ENCODE measurements at regions not wholly inside any gene's neighbourhood (a gene's known extent, or its start where the extent isn't known, plus 50 kb on each side); places are given as distances from the start of the nearest gene placed in this dataset.

DNA sequence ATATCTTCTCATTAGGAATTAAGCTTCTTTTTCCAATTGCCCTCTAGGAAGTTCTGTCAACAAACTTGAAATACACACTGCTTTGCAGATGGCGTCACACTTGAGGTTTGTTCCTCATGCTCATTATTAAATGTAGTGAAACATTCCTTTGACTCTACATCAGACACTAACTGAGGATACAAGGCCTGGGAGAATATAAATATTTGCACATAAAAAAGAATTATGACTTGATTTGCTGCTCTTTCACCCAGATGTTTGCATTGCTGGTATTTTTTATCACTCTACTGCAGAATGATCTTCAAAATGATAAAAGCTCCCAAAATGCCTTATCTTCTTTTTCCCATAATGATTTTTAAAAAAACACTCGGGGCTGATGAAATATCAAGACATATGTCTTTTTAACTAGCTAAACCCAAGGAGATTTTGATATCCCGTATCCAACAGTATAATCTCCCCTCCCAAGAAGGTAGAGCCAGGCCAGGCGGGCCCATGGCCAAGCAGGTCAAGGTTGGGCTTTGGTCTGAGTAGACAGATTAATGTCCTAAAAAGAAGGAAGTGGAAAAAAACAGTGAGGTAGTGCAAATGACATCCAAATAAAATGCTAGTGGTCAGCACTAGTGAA is 264.6 kb downstream of the HHIPL2 start:
- DNase-seq = no peak

DNA sequence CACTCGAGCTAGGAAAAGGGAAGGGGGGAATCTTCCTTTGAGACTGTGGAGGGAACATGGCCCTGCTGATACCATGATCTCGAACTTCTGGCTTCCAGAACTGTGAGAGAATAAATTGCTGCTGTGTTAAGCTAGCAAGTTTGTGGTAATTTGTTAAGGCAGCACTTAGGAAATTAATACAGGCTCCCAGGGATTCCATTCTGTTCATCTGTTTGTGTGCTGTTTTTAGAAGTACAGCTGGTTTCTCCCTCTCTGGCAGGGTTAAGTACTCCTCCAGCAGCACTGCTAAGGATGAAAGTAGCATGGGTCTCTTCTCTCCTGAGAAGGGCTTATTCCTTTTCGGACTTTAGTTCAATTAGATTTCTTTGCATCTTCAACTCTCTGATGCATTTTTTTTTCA is 268.3 kb downstream of the HHIPL2 start:
- no peak for DNase-seq

GRCh38 chr1:222278501-222278900 is 269.4 kb downstream of the HHIPL2 start:
- no peak for DNase-seq

- no peak for DNase-seq
Measured at GRCh38 chr1:222275729-222276465, 272.0 kb downstream of the HHIPL2 start.

DNA sequence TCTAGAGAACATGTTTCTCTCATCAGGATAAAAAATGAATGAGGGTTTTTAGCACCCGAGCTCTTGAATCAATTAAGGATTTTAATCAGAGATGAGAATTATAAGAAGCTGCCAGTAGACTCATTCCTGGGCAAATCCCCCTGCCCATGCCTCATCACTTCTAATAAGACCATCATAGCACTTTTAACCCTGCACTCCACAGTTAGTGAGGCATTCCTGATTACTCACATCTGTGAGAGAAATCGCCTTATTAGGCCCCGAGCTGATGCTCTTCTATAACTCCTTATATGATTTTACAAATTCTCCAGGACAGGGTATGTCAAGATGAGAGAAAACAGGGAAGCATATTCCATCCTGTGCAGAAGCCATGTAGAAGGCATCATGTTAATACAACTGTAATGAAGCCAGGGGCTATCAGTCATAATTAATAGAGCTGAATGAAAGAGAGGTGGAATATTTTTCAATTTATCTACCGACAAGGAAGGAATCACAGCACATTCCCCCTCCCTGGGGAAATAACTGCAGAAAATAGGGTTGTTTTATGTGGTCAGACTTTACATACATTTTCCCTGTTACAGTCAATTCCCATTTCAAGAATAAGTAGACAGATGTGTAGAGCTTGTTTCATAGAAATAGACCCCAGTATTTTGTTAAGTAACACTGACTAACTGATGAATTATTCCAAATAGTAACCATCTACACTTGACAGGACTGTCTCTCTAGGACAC is 272.7 kb downstream of the HHIPL2 start:
- no peak for DNase-seq

- no peak for DNase-seq
Measured at GRCh38 chr1:222266223-222267196, 281.4 kb downstream of the HHIPL2 start.

GRCh38 chr1:222263791-222264190 is 284.1 kb downstream of the HHIPL2 start:
- no peak for DNase-seq

GRCh38 chr1:222257027-222257426 is 290.9 kb downstream of the HHIPL2 start:
- no peak for DNase-seq

GRCh38 chr1:222256058-222256457 is 291.8 kb downstream of the HHIPL2 start:
- no peak for DNase-seq

DNA sequence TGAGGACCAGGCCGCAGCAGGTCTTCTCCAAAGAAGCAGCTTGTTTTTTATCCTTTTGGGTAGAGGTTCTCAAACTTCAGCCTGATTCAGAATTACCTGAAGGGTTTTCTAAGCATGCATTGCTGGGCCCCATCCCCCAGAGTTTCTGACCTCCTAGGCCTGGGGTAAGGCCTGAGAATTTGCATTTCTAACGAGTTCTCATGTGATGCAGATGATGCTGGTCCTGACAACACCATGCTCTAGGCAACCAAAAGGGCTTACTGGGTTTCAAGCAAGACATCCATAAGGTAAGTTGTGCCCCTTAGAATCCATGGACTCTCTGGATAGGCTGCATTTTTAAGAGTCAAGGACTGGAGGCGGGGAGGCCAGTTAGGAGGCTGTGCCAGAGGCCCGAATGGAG is 295.1 kb downstream of the HHIPL2 start:
- no peak for DNase-seq

DNA sequence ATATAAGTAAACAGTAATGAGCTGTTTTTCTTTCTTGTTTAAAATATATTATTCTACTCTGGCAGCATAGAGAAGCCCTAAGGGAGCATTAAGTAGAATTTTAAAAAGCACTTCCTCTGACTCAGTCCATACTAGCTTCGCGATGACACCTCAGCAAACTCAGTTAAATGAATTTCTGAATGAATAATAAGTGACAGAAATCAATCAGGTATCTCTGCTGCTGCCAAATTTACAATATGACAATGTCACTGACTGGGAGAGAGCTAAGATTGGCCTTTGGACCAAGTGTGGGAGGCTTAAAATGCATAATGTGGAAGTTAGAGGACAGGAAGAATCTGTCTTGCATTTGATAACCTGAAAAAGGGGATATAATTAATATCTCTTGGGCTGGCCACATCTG is 296.1 kb downstream of the HHIPL2 start:
- DNase-seq = no peak

DNA sequence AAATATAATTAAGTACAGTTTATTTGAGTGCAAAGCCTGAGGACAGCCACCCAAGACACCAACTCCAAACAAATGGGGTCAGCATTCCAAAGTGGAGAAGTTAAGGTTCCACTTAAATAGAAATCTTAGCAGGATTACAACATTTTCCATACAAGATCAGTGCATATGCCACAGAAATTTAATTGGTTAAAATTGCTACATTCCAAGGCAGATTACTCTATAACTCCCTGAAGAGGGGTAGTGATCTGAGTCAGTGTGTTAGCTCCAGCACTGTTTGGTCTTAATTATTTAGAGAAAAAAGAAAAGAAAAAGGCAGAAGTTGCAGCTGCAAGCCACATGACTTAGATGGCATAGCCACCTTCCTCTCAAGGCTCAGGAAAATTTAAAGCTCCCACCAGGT is 297.5 kb downstream of the HHIPL2 start:
- DNase-seq = no peak

DNA sequence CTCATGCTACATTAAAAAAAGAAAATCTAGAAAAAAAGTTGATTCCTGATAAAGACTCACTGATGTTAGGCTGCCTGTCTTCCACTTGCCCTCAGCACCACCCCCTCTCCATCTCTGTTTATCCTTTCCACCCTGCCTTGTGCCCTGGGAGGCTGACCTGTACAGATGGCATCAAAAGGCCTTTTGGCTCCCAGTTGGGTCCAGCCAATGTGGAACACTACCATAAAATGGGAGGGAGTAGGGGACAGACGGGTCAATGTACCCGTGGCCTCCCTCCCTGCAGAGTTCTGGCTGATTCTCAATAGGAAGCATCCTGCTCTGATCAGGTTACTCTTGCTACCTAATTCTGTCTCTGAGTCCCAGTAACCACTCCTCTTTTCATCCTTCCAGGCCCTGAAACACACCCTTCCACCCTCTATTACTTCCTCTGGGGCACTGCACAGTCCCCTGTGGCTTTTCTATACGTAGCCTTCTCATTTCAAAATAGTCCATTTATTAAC is 300.0 kb downstream of the HHIPL2 start:
- DNase-seq = no peak

- no peak for DNase-seq
Measured at GRCh38 chr1:222247081-222247480, 300.8 kb downstream of the HHIPL2 start.

DNA sequence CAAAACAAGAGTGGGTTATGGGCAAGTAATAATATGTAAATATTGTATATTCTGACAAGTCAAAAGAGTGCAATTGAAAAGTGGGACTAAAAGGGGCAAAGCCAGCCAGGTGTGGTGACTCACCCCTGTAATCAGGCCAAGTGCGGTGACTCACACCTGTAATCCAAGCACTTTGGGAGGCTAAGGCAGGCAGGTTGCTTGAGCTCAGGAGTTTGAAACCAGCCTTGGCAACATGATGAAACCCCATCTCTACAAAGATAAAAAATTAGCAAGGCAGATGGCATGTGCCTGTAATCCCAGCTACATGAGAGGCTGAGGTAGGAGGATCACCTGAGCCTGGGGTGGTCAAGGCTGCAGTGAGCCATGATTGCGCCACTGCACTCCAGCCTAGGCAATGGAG is 304.0 kb downstream of the HHIPL2 start:
- no peak for DNase-seq

DNA sequence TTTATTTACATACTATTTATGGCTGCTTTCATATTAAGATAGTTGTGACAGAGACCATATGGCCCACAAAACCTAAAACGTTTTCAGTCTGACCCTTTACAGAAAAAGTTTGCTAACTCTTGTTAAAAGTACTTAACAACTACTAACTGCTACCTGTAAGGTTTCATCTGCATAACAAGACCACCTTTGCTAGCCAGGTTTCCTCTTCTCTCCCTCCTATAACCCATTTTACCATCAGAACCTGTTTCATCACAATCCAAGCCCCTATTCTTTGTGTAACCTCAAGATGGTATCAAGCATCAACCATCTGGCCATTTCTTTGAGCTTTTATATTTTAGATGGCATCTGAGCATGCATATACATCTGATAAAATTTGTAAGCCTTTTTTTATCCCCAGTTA is 305.4 kb downstream of the HHIPL2 start:
- DNase-seq = no peak

DNA sequence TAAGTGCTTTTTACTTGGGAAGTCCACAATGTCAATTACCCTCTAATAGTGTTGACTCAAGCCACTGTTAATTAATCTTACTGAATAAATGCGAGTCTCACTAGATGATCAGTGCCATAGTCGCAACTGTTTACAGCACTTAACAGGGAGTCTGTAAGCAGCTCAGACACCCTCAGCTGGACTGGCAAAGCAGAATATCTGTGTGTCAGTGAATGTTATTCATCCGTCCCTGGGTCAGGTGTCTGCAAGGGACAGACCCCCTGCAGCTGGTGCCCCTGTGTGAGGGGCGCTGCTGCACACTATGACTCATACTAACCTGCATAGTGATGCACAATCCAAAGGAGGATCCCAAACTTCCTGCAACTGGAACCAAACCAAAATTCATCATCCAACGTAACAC is 306.5 kb downstream of the HHIPL2 start:
- DNase-seq = no peak

GRCh38 chr1:222240536-222241181 is 307.2 kb downstream of the HHIPL2 start:
- DNase-seq = no peak

DNA sequence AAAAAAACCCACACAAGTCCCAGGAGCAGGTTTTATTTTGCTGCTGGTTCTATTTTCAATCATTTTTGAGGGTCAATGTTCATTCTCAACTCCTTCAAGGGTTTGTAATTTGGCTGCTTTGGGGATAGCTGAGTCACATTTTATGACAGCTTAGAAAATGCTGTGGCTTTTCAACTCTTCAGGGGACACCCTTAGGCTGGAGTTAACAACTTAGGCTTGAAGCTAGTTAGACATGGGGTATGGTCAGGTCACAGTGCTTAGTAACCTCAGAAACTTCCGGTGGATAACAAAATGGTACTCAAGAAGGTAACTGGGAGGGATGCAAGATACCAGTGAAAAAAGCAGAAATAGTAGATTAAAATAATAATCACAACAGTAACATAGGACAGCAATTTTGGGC is 308.8 kb downstream of the HHIPL2 start:
- DNase-seq = no peak

DNA sequence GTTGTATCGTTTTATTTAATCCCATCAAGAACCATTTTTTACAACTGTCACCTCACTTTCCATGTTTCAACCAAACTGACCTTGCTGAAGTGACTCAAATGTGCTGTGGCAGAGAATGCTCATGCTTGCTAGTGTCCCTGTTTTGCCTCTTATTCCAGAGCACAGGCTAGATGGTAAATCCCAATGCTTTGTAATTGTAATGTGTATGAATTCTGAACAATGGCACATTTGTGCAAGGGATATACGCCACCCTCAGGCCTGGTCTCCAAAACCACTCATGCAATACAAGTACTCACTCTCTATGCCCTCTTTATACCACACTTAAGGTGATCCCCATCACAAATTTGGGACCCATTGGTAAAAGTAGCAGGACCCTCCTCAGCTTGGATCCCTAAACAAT is 313.6 kb downstream of the HHIPL2 start:
- no peak for DNase-seq

DNA sequence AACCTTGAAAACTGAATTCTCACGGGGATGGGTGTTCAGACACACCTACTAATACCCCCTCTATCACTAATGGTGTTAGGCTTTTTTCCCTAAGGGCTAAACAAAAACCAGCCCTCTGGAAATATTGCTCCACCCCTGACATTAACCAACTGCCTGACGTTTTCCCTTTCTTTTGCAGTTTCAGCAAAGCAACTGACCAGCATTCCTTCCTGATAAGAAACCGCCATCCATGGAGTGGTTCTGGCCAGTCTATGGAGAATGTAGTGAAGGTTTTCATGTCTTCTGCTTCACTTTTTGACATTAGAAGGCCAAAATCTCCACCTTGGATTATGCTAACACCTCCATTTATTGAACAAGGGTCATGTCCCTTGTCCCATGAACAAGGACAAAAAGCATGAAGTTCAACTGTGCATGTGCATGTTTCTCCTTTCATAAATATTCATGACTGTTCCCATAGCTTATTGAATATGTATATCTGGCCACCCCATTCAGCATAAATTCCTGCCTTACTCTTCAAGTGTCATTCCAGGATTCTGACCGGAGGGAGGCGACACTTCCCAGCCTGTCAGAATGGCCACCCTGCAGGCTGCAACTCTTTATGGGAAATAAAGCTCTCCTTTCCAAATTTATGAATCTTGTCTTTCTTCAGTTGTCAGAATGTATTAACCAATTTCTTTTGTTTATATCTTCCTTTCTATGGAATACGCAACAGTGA is 314.3 kb downstream of the HHIPL2 start:
- DNase-seq = no peak

GRCh38 chr1:222232842-222233241 is 315.1 kb downstream of the HHIPL2 start:
- no peak for DNase-seq
